ENCODE measurements at regions not wholly inside any gene's neighbourhood (a gene's known extent, or its start where the extent isn't known, plus 50 kb on each side); places are given as distances from the start of the nearest gene placed in this dataset.

DNA sequence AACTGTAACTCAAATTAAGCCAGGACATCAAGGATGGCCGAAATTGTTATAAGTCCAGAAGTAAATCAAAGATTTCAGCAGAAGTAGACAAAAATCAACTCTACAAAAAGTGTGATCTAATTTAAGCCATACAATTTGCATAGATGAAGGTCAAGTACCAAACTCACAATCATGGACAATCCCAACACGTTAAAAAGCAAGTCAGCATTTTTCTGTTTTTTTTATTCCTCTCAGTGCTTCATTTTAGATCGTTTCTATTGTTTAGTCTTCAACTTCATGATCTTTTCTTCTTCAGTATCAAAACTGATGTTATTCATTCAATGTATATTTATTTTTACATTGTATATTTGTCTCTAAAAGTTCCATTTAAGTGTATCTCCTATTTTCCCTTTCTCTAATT is 674.3 kb upstream of the PHF14 start:
- TF ChIP-seq, protein P1, sequence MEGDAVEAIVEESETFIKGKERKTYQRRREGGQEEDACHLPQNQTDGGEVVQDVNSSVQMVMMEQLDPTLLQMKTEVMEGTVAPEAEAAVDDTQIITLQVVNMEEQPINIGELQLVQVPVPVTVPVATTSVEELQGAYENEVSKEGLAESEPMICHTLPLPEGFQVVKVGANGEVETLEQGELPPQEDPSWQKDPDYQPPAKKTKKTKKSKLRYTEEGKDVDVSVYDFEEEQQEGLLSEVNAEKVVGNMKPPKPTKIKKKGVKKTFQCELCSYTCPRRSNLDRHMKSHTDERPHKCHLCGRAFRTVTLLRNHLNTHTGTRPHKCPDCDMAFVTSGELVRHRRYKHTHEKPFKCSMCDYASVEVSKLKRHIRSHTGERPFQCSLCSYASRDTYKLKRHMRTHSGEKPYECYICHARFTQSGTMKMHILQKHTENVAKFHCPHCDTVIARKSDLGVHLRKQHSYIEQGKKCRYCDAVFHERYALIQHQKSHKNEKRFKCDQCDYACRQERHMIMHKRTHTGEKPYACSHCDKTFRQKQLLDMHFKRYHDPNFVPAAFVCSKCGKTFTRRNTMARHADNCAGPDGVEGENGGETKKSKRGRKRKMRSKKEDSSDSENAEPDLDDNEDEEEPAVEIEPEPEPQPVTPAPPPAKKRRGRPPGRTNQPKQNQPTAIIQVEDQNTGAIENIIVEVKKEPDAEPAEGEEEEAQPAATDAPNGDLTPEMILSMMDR (IDR thresholded peaks at IDR 0.05; ENCODE audit: borderline replicate concordance, extremely low read depth, low read length, poor library complexity, severe bottlenecking): no peak
- no peak for TF ChIP-seq EZH2 (IDR thresholded peaks at IDR 0.05; ENCODE audit: borderline replicate concordance, low read depth, low read length, severe bottlenecking)
